ENCODE measurements at regions not wholly inside any gene's neighbourhood (a gene's known extent, or its start where the extent isn't known, plus 50 kb on each side); places are given as distances from the start of the nearest gene placed in this dataset.

DNA sequence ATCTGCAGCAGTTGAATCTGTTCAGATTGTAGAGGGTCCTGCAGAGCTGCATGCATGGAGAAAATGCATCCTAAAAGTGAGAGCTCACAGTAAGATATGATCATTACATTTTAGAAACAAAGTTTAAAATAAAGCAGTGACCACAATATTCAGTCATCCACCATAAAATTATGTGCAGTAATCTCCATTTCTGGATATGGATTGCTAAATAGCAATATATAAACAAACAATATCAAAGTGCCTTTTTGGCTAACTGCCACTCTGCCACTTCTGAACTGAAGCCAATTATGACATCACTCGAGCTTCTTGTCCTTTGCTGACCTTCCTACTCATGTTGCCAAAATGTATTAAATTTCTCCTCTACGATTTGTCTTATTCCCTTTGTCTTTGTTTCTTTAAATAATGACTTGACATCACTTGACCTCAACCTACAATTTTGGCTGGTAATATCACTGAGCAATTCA, 262.0 kb upstream of the CXADR start:
- intact Hi-C loops (cut with DNase I): no loop called here
- Histone ChIP-seq H3K4me3 (no peak overlapping the region), H3K36me3 (no peaks in the 10 kb centered on the region), H3K27me3 (no peaks in the 10 kb centered on the region), H3K4me1 (no peaks in the 10 kb centered on the region), H3K9me3 (peaks cover 0 to 6% (median 0%) of the 10 kb centered on the region in 11 donors), H3K27ac (no peak overlapping the region)
- TF ChIP-seq, protein P1, sequence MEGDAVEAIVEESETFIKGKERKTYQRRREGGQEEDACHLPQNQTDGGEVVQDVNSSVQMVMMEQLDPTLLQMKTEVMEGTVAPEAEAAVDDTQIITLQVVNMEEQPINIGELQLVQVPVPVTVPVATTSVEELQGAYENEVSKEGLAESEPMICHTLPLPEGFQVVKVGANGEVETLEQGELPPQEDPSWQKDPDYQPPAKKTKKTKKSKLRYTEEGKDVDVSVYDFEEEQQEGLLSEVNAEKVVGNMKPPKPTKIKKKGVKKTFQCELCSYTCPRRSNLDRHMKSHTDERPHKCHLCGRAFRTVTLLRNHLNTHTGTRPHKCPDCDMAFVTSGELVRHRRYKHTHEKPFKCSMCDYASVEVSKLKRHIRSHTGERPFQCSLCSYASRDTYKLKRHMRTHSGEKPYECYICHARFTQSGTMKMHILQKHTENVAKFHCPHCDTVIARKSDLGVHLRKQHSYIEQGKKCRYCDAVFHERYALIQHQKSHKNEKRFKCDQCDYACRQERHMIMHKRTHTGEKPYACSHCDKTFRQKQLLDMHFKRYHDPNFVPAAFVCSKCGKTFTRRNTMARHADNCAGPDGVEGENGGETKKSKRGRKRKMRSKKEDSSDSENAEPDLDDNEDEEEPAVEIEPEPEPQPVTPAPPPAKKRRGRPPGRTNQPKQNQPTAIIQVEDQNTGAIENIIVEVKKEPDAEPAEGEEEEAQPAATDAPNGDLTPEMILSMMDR (IDR thresholded peaks at IDR 0.05): no peak
- WGBS, 2 donors: 21 to 43% methylated on average over 2 of the region's 2 CpGs
- ATAC-seq (no peak), DNase-seq (no peak)

DNA sequence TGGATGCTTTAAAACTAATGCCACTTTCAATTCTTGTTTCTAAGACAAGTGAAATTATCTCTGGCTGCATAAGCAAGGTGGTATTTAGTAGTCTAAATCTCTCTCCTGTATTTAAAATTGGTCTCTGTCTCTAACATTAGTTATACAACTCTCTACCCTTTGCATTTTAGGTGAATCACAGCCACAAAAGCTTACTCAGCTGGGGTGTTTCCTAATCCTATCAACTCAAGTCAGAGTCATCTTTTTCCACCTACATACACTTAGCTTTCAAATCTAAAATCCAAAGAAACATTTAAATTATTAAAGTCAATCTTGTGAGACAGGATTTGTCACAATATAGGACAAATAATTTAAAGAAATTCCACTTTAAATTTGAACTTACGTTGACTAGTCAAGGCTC, 255.1 kb upstream of the CXADR start:
- DNase-seq (no peak), ATAC-seq (no peak)
- H3K4me3 ChIP-seq: no peak overlapping the region
- WGBS, 2 donors: 94 to 97% methylated on average over 1 of the region's 1 CpG
- H3K4me1 ChIP-seq: no peaks in the 10 kb centered on the region
- no peaks in the 10 kb centered on the region for H3K9me3 ChIP-seq
- intact Hi-C loops (cut with DNase I): no loop called here
- no peaks in the 10 kb centered on the region for H3K27me3 ChIP-seq
- H3K36me3 ChIP-seq: no peaks in the 10 kb centered on the region
- TF ChIP-seq, protein P1 (IDR thresholded peaks at IDR 0.05): no peak
- H3K27ac ChIP-seq: no peak overlapping the region

DNA sequence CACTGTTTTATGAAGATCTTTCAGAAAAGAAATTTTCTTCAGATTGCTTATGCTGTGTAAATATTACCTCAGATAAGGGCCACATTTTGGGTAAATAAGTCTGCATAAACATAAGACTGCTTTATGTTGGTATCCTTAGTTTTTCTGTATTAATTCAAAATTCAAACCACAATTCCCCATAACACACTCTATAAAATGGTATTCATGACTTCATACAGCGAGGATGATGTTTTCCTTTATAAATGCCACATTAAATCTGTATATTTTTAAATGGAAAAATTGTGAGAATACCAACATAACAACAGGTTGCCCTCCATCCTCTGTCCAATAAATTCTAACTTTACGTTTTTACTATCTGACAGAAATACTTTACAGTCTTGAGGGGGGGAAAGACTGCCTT, 248.7 kb upstream of the CXADR start:
- TF ChIP-seq, protein P1 (IDR thresholded peaks at IDR 0.05): no peak
- Histone ChIP-seq H3K36me3 (no peaks in the 10 kb centered on the region), H3K4me3 (no peak overlapping the region), H3K27ac (no peak overlapping the region), H3K9me3 (no peaks in the 10 kb centered on the region), H3K4me1 (no peaks in the 10 kb centered on the region), H3K27me3 (no peaks in the 10 kb centered on the region)
- intact Hi-C loops (cut with DNase I): no loop called here
- ATAC-seq: no peak
- WGBS, 2 donors: 74 to 76% methylated on average over 2 of the region's 2 CpGs
- no peak for DNase-seq

DNA sequence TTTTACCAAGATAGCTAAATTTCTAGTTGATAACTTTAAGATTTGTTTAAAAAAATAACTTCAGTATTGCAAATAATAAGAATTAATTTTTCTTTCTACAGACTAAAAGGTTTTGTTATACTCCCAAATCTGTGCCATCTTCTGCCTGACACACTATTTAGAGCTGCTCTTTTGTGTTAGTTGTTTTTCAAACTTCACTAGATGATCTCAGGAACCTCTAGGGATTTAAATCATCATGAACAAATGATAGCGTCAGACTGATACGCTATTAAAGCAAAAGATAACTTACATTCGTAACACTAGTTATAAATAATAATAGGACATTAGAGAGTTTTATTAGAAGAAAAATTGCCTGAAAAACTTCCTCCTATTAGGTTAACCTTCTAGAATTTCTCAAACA, 243.1 kb upstream of the CXADR start:
- TF ChIP-seq, protein P1 (IDR thresholded peaks at IDR 0.05): no peak
- H3K4me3 ChIP-seq: no peak overlapping the region
- WGBS, 2 donors: 41 to 57% methylated on average over 3 of the region's 3 CpGs
- peak overlapping the region in 1 of 10 donors; percentile 15 for H3K27ac ChIP-seq
- no peak for DNase-seq
- no peaks in the 10 kb centered on the region for H3K36me3 ChIP-seq
- no peaks in the 10 kb centered on the region for H3K9me3 ChIP-seq
- intact Hi-C loops (cut with DNase I): no loop called here
- H3K27me3 ChIP-seq: no peaks in the 10 kb centered on the region
- no peaks in the 10 kb centered on the region for H3K4me1 ChIP-seq
- ATAC-seq: no peak
